IPS DF 4.7 (cell line): ENCODE measurements at regions not wholly inside any gene's neighbourhood (a gene's known extent, or its start where the extent isn't known, plus 50 kb on each side); places are given as distances from the start of the nearest gene placed in this dataset.

Experiments used
- DNase-seq: peaks from one replicate; pipeline ENCODE4 v3.0.0-alpha.2; 2013; ENCODE audit warnings: low spot score; ENCODE audit errors: extremely low read depth

GRCh38 chr12:84685379-84685778 lies 227.2 kb downstream of the SLC6A15 start:
- no peak for DNase-seq

GRCh38 chr12:84676787-84677186 lies 235.8 kb downstream of the SLC6A15 start:
- no peak for DNase-seq

- DNase-seq, result no peak
Observed at GRCh38 chr12:84661786-84662185, 250.8 kb downstream of the SLC6A15 start.

GRCh38 chr12:84660139-84660538 lies 252.5 kb downstream of the SLC6A15 start:
- DNase-seq, result no peak

- DNase-seq, result no peak
Observed at GRCh38 chr12:84658877-84659276, 253.7 kb downstream of the SLC6A15 start.

- no peak for DNase-seq
Observed at GRCh38 chr12:84656705-84657104, 255.9 kb downstream of the SLC6A15 start.

- DNase-seq, result no peak
Observed at GRCh38 chr12:84653482-84653881, 259.1 kb downstream of the SLC6A15 start.

- no peak for DNase-seq
Observed at GRCh38 chr12:84648425-84648824, 264.2 kb downstream of the SLC6A15 start.

GRCh38 chr12:84644908-84645307 lies 267.7 kb downstream of the SLC6A15 start:
- no peak for DNase-seq

- DNase-seq, result no peak
Observed at GRCh38 chr12:84643993-84644392, 268.6 kb downstream of the SLC6A15 start.

- no peak for DNase-seq
Observed at GRCh38 chr12:84641940-84642545, 270.6 kb downstream of the SLC6A15 start.

GRCh38 chr12:84638811-84639368 lies 273.7 kb downstream of the SLC6A15 start:
- no peak for DNase-seq

- DNase-seq, result no peak
Observed at GRCh38 chr12:84637926-84638325, 274.7 kb downstream of the SLC6A15 start.

- no peak for DNase-seq
Observed at GRCh38 chr12:84636801-84637290, 275.8 kb downstream of the SLC6A15 start.

GRCh38 chr12:84634526-84634925 lies 278.1 kb downstream of the SLC6A15 start:
- DNase-seq, result no peak

GRCh38 chr12:84632556-84632955 lies 280.0 kb downstream of the SLC6A15 start:
- DNase-seq, result no peak

- DNase-seq, result no peak
Observed at GRCh38 chr12:84631020-84631419, 281.6 kb downstream of the SLC6A15 start.

GRCh38 chr12:84627593-84627992 lies 285.0 kb downstream of the SLC6A15 start:
- DNase-seq, result no peak

GRCh38 chr12:84624601-84625000 lies 288.0 kb downstream of the SLC6A15 start:
- no peak for DNase-seq

GRCh38 chr12:84619053-84619571 lies 293.5 kb downstream of the SLC6A15 start:
- DNase-seq, result no peak

- DNase-seq, result no peak
Observed at GRCh38 chr12:84607170-84607819, 305.3 kb downstream of the SLC6A15 start.

GRCh38 chr12:84605983-84606382 lies 306.6 kb downstream of the SLC6A15 start:
- no peak for DNase-seq

GRCh38 chr12:84604551-84604950 lies 308.0 kb downstream of the SLC6A15 start:
- no peak for DNase-seq
